ENCODE measurements at regions not wholly inside any gene's neighbourhood (a gene's known extent, or its start where the extent isn't known, plus 50 kb on each side); places are given as distances from the start of the nearest gene placed in this dataset.

GRCh38 chr6:144796070-144796469 lies 510.9 kb downstream of the UTRN start:
- in situ Hi-C loops (cut with MboI; ENCODE audit: low sequenced_read_pairs) = no loop called here

GRCh38 chr6:144797881-144798589 lies 512.9 kb downstream of the UTRN start:
- in situ Hi-C loops (cut with MboI; ENCODE audit: low sequenced_read_pairs) = no loop called here

- in situ Hi-C loops (cut with MboI; ENCODE audit: low sequenced_read_pairs) = no loop called here
These were observed 519.2 kb downstream of the UTRN start for GRCh38 chr6:144804246-144804790.

GRCh38 chr6:144805049-144805448 lies 519.9 kb downstream of the UTRN start:
- in situ Hi-C loops (cut with MboI; ENCODE audit: low sequenced_read_pairs) = no loop called here

- in situ Hi-C loops (cut with MboI; ENCODE audit: low sequenced_read_pairs) = no loop called here
These were observed 521.1 kb downstream of the UTRN start for GRCh38 chr6:144806222-144806621.

GRCh38 chr6:144809120-144809519 lies 524.0 kb downstream of the UTRN start:
- in situ Hi-C loops (cut with MboI; ENCODE audit: low sequenced_read_pairs) = no loop called here

GRCh38 chr6:144809969-144810368 lies 524.8 kb downstream of the UTRN start:
- in situ Hi-C loops (cut with MboI; ENCODE audit: low sequenced_read_pairs) = no loop called here

- in situ Hi-C loops (cut with MboI; ENCODE audit: low sequenced_read_pairs) = no loop called here
These were observed 526.0 kb downstream of the UTRN start for GRCh38 chr6:144811140-144811539.

GRCh38 chr6:144816936-144817335 lies 531.8 kb downstream of the UTRN start:
- in situ Hi-C loops (cut with MboI; ENCODE audit: low sequenced_read_pairs) = no loop called here

- in situ Hi-C loops (cut with MboI; ENCODE audit: low sequenced_read_pairs) = no loop called here
These were observed 535.1 kb downstream of the UTRN start for GRCh38 chr6:144820270-144820669.

GRCh38 chr6:144823131-144823530 lies 538.0 kb downstream of the UTRN start:
- in situ Hi-C loops (cut with MboI; ENCODE audit: low sequenced_read_pairs) = no loop called here

GRCh38 chr6:144824018-144824417 lies 538.9 kb downstream of the UTRN start:
- in situ Hi-C loops (cut with MboI; ENCODE audit: low sequenced_read_pairs) = no loop called here

- in situ Hi-C loops (cut with MboI; ENCODE audit: low sequenced_read_pairs) = no loop called here
These were observed 549.4 kb downstream of the UTRN start for GRCh38 chr6:144834426-144835038.

- in situ Hi-C loops (cut with MboI; ENCODE audit: low sequenced_read_pairs) = no loop called here
These were observed 550.3 kb downstream of the UTRN start for GRCh38 chr6:144835322-144835973.

GRCh38 chr6:144840619-144841018 lies 555.5 kb downstream of the UTRN start:
- in situ Hi-C loops (cut with MboI; ENCODE audit: low sequenced_read_pairs) = no loop called here

- in situ Hi-C loops (cut with MboI; ENCODE audit: low sequenced_read_pairs) = no loop called here
These were observed 558.6 kb downstream of the UTRN start for GRCh38 chr6:144843701-144844100.

- in situ Hi-C loops (cut with MboI; ENCODE audit: low sequenced_read_pairs) = no loop called here
These were observed 559.5 kb downstream of the UTRN start for GRCh38 chr6:144844596-144844995.

- in situ Hi-C loops (cut with MboI; ENCODE audit: low sequenced_read_pairs) = no loop called here
These were observed 560.1 kb downstream of the UTRN start for GRCh38 chr6:144845186-144845585.

GRCh38 chr6:144847916-144848315 lies 562.8 kb downstream of the UTRN start:
- in situ Hi-C loops (cut with MboI; ENCODE audit: low sequenced_read_pairs) = no loop called here

- in situ Hi-C loops (cut with MboI; ENCODE audit: low sequenced_read_pairs) = no loop called here
These were observed 564.8 kb downstream of the UTRN start for GRCh38 chr6:144849920-144850319.

- in situ Hi-C loops (cut with MboI; ENCODE audit: low sequenced_read_pairs) = no loop called here
These were observed 568.5 kb downstream of the UTRN start for GRCh38 chr6:144853603-144854002.

- in situ Hi-C loops (cut with MboI; ENCODE audit: low sequenced_read_pairs) = no loop called here
These were observed 569.5 kb downstream of the UTRN start for GRCh38 chr6:144854654-144855053.
